Stimulated activated CD8-positive, alpha-beta memory T cell treated with anti-CD3 and anti-CD28 coated beads, Interleukin-4, amount 100 ng/mL, for 24 hours (primary cell): ENCODE measurements at regions not wholly inside any gene's neighbourhood (a gene's known extent, or its start where the extent isn't known, plus 50 kb on each side); places are given as distances from the start of the nearest gene placed in this dataset.
A peak's percentile ranks its signal among the peaks of the same experiment; 100 is the strongest.

Experiments
- DNase-seq: peaks from one replicate; pipeline ENCODE4 v3.0.0-alpha.2; 2020; ENCODE audit warnings: low read depth

DNA sequence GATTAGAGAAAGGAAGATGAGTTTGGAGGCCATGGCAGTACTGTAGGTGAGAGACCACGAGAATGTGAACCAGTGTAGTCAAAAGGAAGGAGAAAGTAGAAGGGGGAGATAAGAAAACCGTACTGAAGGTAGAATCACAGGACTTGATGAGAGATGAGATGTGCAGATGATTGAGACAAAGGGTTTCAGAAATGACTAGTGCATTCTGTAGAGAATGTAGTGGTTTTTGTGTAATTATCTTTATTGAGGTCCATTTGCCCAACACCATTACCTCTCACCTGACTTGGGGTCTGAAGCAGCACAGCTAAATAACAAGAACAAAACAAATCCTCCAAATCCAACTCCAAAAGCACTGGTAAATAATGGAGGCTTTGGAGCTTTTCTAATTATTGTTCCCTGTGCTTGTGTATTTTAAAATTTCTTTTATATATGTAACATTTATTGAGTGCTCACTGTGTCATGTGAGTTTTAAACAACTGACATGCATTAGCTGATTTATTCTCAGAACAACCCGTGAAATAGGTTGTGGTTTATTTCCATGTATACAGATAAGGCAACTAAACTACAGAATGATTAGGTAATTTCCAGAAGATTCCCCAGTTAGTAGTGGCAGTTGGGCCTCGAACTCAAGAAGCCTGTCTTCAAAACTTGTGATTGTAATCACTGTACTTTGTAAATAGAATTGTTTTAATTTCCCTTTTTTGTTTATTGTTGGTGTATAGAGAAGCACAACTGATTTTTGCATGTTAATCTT, 390.0 kb downstream of the AEBP2 start:
- DNase-seq = no peak

GRCh38 chr12:19830446-19830845, 391.2 kb downstream of the AEBP2 start:
- DNase-seq = no peak

GRCh38 chr12:19833775-19834501, 394.6 kb downstream of the AEBP2 start:
- DNase-seq = peak; percentile 1

DNA sequence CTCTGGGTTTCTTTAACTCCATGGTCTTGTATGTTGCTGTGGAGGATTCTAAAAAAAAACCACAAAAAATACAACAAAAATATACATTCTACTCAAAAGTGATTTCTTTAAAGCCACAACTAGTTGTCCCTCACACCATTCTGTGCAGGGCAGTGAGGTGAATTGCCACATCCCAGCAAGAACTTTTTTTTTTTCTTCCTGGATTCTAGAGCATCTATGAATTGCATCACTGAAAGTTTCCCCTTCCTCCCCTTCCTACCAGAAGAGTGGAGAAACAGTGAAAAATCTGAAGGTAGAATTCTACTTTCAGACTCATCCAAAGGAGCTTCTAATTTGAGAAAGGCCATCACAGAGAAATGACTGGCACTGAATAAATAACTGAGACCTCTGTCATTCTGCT, 395.3 kb downstream of the AEBP2 start:
- no peak for DNase-seq

DNA sequence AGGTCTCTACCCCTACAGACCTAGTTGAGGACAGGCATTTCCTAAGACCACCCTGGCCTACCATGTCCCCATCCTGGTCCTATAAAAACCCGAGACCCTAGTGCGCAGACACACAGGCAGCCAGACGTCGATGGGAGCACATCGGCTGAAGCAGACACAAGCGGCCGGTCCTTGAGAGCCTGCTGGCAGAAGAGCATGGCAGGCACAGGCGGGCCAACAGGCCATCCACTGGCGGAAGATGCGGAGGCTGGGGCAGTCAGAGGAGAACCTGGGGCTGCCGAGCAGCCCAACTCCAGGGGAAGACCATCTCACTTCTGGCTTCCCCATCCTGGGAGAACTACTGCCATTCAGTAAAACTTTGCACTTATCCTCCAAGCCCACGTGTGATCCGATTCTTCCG, 396.8 kb downstream of the AEBP2 start:
- no peak for DNase-seq

- no peak for DNase-seq
These were observed 397.2 kb downstream of the AEBP2 start for GRCh38 chr12:19836456-19836855.

DNA sequence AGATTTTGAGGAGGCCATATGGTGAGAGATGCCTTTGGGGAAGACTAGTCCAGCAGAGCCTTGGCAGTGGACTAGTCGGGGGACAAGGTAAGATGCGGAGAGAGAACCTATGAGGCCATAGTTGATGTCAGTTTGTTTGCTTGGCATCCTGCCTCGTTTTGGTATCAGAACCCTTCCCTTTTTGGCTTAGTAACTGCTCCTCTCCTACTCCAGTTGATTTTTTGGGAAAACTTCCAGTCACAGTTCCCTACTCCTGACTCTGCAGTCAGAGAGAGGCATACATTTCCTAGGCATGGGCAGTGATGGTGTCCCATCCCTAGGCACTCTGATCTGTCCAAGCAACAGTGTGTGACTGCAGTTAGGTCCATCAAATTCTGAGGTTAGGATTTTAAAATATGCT, 398.3 kb downstream of the AEBP2 start:
- no peak for DNase-seq

- DNase-seq = no peak
These were observed 402.2 kb downstream of the AEBP2 start for GRCh38 chr12:19841451-19841850.

- DNase-seq = no peak
These were observed 402.8 kb downstream of the AEBP2 start for GRCh38 chr12:19842116-19842515.

DNA sequence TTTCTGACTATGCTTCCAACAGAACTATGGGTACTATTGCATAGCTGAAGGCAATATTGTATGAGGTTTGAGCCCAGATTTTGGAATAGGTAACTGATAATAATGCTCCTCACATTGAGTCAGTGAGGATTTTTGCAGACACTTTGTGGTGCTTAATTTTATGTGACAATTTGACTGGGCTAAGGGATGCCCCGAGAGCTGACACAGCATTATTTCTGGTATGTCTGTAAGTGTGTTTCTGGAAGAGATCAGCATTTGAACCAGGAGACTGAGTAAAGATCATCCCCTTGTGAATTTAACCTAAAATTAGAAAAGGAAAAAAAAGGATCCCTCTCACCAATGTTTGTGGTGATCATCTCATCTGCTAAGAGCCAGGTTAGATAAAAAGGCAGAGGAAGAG, 404.9 kb downstream of the AEBP2 start:
- DNase-seq = no peak

DNA sequence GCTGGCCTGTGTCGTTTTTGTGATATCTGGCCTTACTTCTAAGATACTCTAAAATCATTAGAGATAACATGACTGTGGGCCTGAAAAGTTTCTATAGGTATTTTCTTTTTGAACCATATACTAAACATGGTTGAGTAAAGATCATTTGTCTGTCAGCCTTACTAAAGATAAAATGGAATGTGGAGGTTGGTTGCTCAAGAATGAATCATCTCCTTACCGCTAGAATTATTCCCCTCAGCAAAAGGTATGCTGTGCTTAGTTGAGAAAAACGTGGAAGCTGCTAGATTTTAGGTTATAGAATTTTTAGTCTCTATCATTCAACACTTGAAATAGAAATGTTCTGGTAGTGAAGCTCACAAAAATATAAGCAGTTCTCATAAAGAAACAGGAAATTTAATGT, 407.3 kb downstream of the AEBP2 start:
- DNase-seq = no peak

GRCh38 chr12:19847294-19848059, 408.2 kb downstream of the AEBP2 start:
- no peak for DNase-seq

DNA sequence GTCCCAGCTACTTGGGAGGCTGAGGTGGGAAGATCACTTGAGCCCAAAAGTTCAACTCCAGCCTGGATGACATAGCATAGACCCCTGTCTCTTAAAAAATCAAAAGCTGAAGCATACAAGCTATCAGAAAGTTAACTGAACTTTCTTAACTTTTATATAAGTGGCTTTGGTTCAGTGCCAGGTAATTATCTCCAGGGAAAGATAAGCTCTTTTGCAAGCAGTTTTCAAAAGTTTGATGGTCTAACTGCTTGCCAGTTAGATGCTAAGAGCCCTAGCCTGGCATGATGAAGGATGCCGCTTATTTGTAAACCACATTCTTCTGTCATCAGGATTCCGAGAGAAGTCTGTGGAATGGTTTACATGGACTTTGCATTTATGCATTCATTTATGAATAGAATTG, 409.1 kb downstream of the AEBP2 start:
- DNase-seq = no peak

GRCh38 chr12:19849208-19849607, 409.9 kb downstream of the AEBP2 start:
- DNase-seq = no peak

DNA sequence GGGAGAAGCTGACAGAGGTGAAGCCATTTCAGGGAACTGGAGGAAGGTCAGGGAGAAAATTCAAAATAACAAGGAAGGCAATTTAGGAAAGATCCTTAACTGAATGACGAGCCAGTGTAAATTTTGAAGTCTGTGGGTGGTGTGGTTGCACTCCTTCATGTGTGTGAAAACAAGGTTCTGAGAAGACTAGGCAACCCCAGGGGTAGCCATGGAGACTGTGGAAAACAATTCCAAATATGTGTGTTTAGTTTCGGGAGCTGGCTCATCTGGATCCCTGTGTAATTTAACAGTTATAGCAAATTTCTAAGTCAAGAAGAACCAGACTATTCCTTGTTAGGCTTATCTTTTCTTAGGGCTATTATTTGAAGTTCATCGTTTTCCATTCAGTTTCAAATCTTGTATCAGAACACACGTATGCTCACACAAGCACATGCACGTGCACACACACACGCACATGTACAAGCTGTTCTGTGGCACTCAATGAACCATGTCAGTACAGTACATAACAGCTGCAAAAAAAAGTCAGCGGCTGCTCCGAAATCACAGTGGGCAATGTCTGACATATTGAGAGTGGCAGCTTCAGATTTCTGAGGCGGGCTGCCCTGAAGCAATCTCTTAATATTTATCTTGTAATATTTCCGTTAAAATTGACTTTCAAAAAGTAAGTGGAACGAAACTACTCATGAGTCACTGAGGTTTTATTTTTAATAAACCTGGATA, 411.2 kb downstream of the AEBP2 start:
- DNase-seq = no peak

GRCh38 chr12:19852100-19852855, 413.0 kb downstream of the AEBP2 start:
- no peak for DNase-seq

DNA sequence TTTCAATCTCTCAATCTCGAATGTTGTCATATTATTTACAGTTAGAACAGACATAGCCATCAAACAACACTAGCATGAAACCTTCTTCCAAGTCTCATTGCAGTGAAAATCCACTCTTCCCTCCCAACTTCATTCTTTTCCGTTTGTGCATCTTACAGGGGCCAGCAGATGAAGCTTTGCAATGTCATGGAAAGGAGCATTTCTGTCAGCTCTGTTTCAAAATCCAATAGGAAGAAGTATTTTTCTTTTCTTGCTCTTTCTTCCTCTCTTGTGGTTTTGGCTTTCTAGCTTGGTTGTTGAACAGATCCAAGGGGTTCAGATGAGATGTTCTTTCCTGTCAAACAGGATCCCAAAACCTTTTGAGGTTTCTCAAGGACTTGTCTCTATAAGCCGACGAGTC, 416.6 kb downstream of the AEBP2 start:
- no peak for DNase-seq

DNA sequence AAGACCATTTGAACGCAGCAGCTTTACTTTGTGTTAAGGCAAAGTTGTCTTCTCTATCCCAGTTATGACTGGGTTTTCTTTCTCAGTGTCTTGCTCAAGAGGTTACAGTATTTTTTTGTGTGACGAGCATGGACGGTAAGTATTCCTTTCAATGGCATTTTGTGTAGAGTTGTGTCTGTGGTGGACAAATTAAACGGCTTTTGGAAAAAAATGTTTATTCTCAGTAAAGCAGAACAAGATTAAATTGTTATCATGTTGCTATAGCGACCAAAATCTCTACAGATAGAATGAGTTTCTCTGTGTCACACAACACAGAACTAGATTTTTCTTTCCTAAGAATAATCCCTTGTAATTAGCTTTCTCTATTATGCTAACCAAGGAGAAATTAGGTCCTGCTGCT, 417.1 kb downstream of the AEBP2 start:
- no peak for DNase-seq

GRCh38 chr12:19857204-19857603, 417.9 kb downstream of the AEBP2 start:
- DNase-seq = no peak

DNA sequence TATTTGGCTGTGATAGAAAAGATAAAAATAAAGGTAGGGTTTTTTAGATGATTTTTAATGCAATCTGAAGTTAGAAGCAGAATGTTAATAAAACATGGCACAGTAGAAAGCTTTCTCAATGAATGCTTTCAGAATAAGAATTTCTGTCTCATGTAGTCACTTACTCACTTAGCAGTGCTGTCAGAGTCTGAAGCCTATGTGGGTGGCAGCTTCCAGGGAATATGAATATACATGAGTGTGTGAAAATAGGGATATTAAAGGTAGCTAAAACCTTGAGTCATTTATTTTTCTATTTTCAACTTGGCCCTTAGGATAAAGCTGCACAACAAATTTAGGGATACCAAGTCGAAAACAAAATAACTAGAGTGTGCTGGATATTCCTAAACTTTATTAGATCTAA, 427.9 kb downstream of the AEBP2 start:
- DNase-seq = no peak

- DNase-seq = no peak
These were observed 428.7 kb downstream of the AEBP2 start for GRCh38 chr12:19867970-19868369.

DNA sequence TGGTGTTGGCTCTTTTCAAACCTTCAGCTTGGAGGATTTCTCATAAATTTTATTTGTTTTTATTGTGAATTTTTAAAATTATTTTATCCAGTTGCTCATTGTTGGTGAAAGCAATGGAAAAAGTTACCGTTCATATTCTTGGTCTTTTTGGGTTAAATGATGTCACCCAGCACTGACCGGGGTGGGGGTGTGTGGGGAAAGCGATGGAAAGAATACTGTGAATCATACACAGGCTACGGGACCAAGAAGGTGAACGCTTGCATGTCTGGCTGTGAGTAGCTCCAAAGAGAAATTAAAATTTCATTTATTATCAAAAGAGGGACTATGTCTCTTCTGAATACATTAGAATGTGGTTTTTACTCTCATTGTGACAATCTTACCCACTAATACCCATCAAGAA, 430.1 kb downstream of the AEBP2 start:
- peak; percentile 1 for DNase-seq
